H54 (cell line): ENCODE measurements at regions not wholly inside any gene's neighbourhood (a gene's known extent, or its start where the extent isn't known, plus 50 kb on each side); places are given as distances from the start of the nearest gene placed in this dataset.
"Not testable (repeated sequence)": the region's sequence is repeated elsewhere in the genome, so short reads cannot be mapped to it uniquely, and the experiment has no call there.

Experiments
- DNase-seq: peaks from one replicate; pipeline ENCODE4 v3.0.0; 2011; ENCODE audit warnings: low spot score, mixed read lengths; ENCODE audit not compliant: insufficient read length
- FAIRE-seq: peaks from 3 replicates; lab custom pipeline; 2011; peaks lifted over from hg19 to GRCh38; lab: Jason Lieb, UNC
- POLR2A ChIP-seq: IDR thresholded peaks from 2 replicates; pipeline ENCODE4 v1.6.1; 2011; ENCODE audit warnings: low read depth, mild to moderate bottlenecking, low read length

DNA sequence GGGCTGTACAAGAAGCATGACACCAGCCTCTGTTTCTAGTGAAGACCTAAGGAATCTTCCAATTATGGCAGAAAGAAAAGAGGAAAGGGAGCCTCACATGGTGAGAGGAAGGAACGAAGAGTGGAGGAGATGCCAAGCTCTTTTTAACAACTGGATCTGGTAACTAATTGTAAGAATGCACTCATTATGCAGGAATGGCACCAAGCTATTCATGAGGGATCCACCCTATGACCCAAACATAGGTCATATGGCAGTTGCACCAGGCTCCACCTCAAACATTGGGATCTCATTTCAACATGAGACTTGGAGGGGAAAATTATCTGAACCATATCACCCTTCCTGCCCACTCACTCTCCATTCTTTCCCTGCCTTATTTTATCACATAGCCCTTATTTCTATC lies 496.0 kb upstream of the SPTLC3 start:
- no peak for TF ChIP-seq POLR2A
- FAIRE-seq (no peak), DNase-seq (no peak)

DNA sequence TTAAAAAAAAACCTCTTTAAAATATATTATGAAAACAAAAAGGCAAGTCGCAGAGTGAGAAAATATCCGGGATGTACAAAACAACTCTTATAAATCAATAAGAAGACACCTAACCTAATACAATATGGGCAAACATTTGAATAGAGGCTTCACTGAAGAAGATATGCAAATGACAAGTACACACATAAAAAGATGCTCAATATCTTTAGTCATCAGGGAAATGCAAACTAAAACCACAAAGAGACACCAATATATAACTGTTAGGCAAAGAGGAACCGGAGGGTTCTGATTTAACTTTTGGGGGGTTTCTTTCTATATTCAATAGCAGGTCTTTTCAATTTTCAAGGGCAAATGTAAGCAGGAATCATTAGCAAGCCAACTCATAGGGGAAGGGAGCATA lies 480.7 kb upstream of the SPTLC3 start:
- TF ChIP-seq POLR2A, result no peak
- no peak for DNase-seq
- FAIRE-seq, result no peak

DNA sequence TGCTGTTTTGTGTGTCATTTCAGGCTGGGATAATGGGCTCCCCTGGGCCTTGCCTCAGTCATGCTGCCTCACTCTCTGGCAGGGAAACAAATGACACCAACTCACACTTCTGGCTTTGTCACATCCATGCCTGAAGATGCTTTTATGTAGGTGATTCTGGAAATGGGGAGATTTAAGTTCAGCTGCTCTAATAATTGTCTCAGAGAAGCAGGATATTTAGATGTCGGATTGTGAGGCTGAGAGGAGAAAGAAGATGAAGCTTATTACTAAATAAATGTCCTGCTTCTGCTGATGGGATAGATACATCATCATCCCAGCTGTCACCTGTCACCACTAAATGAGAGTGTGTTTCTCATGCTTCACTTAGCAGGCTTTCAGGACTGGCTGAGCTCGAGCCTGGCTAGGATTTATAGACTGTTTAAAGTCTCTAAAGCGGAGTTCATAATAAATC lies 480.2 kb upstream of the SPTLC3 start:
- no peak for TF ChIP-seq POLR2A
- no peak for FAIRE-seq
- DNase-seq, result no peak

DNA sequence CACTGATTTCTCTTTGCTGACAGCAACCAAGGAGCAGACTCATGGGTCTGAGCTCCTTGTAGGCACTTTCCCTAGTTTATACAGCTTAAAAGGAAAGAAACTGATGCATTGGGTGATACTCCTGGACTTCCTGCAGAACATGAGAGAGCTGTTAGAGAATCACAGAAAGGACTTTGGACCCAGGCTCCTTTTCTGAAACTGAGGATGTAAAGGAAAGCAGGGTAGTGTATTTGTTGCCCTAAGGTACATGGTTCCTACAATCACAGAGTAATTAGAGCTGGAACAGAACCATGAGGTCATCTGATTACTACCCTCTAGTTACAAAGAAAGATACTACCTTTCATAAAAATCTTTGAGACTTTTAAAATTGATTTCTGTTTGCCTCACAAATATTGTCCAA lies 477.1 kb upstream of the SPTLC3 start:
- FAIRE-seq, result no peak
- TF ChIP-seq POLR2A, result no peak
- DNase-seq, result no peak

DNA sequence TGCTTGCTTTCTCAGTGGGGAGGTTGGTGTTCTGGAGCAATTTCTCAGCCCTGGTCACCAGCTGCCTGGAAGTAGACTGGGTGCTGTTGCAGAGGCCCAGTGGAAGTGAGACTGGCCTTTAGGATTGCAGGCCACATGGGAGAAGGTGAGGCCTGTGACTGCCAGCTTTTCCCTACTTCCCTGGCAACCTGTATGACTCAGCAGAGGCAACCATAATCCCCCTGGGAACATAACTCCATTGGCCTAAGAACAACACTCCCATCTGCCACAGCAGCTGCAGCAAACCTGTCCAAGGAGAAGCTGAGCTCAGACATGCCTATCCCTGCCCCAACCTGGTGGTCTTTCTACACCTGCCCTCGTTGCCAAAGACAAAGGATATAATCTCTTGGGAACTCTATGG lies 473.5 kb upstream of the SPTLC3 start:
- DNase-seq, result no peak
- no peak for FAIRE-seq
- no peak for TF ChIP-seq POLR2A

DNA sequence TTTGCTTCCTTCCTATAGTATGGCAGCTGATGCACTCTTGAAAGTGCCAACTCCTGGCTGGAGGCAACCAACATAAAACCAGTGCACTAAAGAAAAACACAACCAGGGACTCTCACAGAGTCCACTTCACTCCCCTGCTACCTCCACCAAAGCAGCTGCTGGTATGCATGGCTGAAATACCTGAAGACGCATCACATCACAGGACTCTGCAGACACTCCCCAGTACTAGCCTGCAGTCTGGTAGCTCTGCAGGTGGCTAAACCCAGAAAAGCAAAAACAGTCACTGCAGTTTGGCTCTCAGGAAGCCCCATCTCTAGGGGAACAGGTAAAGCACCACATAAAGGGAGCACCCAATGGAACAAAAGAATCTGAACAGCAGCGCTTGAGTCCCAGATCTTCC lies 473.0 kb upstream of the SPTLC3 start:
- no peak for TF ChIP-seq POLR2A
- no peak for DNase-seq
- no peak for FAIRE-seq

DNA sequence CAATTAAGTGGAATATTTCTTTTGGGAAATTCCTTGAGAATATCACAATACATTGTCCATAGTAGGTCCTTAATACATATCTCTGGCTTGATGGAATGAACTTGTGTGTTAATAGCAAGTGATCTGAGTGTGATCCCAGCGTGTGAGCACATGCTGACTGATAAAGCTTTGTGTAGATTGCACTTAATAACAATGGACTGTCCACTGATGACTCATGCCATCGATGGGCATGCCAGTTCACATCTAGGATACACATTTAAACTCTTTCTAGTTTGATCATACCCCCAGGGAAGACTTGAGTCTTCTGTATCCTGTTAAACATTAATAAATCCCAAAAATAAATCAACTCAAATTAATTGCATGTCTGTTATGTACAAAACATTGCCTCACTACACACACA lies 454.3 kb upstream of the SPTLC3 start:
- FAIRE-seq (no peak), DNase-seq (no peak)
- TF ChIP-seq POLR2A, result no peak

DNA sequence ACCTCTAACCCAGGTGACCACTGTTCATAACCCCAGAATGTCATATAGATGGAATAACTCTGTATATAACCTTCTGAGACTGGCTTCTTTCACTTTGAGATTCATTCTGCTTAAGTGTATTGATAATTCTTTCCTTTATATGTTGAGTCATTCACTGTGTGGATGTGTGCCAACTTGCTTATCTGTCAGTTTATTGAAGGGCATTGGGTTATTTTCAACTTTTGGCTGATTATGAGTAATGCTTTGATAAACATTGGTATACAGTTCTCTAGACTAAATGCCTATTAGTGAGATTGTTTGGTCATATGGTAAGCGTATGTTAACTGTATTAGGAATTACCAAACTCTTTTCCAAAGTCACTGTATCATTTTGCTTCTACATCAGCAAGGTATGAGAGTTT lies 453.4 kb upstream of the SPTLC3 start:
- no peak for DNase-seq
- TF ChIP-seq POLR2A, result no peak
- no peak for FAIRE-seq

DNA sequence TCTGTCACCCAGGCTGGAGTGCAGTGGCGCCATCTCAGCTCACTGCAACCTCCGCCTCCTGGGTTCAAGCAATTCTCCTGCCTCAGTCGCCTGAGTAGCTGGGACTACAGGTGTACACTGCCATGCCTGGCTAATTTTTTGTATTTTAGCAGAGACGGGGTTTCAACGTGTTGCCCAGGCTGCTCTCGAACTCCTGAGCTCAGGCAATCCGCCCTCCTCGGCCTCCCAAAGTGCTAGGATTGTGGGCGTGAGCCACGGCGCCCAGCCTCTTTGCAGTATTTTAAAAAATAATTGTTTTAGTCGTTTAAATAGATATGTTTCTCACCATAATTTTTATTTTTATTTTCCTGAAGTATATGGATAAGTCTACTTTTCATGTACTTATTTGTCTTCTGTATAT lies 452.9 kb upstream of the SPTLC3 start:
- not testable (repeated sequence) for DNase-seq, FAIRE-seq

DNA sequence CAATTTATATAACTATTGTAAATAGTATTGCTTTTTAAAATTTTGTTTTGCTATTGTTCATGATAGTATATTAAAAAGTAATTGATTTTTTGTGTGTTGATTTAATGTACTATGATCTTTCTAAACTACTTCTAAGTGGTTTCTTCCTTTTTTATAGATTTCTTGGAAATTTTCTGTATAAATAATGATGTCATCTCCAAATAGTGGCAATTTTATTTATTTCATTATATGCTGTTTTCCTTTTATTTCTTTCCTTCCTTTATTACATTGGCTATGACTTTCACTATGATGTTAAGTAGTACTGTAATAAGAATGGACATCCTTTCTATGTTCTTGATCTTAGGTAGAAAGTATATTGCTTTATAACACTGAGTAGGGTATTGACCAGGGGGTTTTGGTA lies 451.5 kb upstream of the SPTLC3 start:
- TF ChIP-seq POLR2A, result no peak
- DNase-seq, result no peak
- FAIRE-seq, result no peak

DNA sequence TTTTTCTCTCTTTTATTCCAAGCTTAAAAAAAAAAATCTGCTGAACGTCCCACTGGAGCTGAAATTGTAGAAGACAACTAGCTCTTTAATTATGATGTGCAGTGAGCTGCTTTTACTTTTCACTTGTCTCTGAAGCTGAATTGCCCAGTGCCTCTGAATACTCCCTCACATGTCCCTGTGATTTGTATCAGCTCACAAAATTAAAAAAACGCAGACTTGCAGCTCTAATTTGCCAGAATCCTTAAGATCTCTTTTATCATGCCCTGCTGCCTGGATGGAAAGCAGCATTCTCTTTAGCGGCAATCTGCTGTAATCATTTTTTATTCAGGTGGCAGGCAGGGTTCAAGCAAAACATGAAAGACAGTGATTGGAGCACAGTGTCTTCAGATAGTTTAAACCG lies 443.8 kb upstream of the SPTLC3 start:
- TF ChIP-seq POLR2A, result no peak
- FAIRE-seq (no peak), DNase-seq (no peak)

DNA sequence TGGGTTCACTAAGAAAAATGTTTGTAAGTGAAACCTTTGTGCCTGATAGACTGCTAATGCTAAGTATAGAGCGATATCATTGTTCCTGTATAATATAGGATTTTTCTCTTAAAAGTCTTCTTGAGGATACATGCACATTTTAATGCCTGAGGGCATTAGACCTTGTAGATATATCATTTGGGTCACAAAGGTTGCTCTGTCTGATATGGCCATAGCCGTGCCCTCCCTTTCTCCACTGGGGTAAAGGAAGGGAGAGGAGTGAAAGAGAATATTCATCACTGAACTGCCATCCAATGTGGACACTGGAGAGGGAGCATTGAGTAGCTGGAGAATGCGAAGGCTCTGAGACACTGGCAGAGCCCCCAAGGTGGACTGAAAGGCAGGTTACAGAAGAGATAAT lies 442.2 kb upstream of the SPTLC3 start:
- TF ChIP-seq POLR2A, result no peak
- DNase-seq (no peak), FAIRE-seq (no peak)

DNA sequence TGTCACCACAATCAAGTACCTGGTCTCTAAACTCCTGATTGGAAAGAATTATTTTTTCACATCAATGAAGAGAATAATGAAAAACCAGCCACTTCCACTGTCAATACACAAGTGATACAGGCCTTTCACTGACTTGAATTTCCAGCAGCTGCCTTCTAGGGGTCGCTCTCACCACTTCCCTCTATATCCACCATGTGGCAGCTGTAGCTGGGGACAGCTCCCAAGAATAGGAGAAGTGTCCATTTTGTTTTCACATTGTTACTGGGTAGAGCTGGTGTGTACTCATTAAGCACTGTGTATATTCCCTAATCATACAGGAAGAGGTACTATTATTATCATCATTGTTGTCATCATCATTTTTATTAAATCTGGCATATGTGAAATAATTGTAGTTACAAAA lies 438.4 kb upstream of the SPTLC3 start:
- no peak for DNase-seq
- no peak for TF ChIP-seq POLR2A
- FAIRE-seq, result no peak

DNA sequence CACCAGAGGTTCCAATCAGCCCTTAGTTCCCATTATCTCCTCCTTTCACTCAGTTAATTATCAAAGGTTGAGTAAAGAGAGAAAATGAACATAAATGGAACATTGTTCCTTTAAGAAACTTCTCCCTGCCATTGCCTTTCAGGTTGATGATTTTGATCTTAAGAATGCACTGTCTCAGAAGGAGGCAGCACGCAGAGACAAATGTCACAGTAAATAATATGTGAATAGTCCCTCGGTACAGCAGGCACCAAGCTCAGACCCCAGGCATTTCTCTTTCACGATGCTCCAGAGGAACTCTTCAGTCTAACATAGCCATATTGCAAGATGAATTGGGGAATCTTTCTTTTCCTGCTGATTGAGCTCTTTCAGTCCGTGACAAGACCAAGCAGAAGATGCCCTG lies 435.3 kb upstream of the SPTLC3 start:
- no peak for DNase-seq
- FAIRE-seq, result no peak
- TF ChIP-seq POLR2A, result no peak

DNA sequence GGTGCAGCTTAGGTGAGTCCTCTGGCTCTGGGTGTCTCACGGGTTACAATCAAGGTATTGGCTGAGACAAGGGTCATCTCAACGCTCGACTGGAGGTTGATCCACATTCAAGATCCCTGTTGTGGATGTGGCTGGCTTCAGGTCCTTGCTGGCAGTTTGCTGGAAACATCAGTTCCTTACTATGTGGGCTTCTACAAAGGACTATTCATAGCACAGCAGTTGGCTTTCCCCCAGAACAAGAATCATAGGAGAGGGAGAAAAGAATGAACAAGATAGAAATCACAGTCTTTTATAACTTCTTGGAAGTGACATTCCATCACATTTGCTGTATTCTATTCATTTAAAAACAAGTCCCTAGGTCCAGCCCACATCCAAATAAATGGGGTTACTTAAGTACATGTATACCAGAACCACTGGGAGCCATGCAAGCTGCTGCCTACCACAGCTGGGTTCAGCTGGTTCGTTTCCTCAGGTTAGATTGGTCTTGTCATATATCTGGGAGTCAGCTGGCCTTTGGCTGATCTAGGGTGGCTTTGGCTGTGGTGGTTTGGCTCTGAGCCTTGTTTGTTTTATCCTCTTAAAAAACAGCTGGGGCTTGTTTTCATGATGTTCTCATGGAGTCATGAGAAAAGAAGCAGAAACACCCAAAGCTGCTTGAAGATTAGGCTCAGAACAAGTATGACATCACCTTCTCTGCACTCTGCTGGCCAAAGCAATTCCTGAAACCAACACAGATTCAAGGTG lies 433.2 kb upstream of the SPTLC3 start:
- no peak for FAIRE-seq
- no peak for TF ChIP-seq POLR2A
- DNase-seq, result no peak
